GM21447 (cell line): ENCODE measurements at regions not wholly inside any gene's neighbourhood (a gene's known extent, or its start where the extent isn't known, plus 50 kb on each side); places are given as distances from the start of the nearest gene placed in this dataset.

Source experiments
- ATAC-seq: cut with Tn5 transposase; IDR thresholded peaks from one replicate; pipeline ENCODE4 v1.9.1; 2021; ENCODE audit not compliant: unreplicated experiment

GRCh38 chr2:4674007-4674406 is 970.6 kb downstream of the DCDC2C start:
- ATAC-seq, result no peak

- no peak for ATAC-seq
Observed at GRCh38 chr2:4675295-4675694, 971.9 kb downstream of the DCDC2C start.

GRCh38 chr2:4678927-4679326 is 975.6 kb downstream of the DCDC2C start:
- no peak for ATAC-seq

- ATAC-seq, result no peak
Observed at GRCh38 chr2:4679391-4679790, 976.0 kb downstream of the DCDC2C start.

- no peak for ATAC-seq
Observed at GRCh38 chr2:4684921-4685320, 981.5 kb downstream of the DCDC2C start.

GRCh38 chr2:4690913-4691312 is 987.5 kb downstream of the DCDC2C start:
- no peak for ATAC-seq

GRCh38 chr2:4693266-4693665 is 989.9 kb downstream of the DCDC2C start:
- no peak for ATAC-seq

GRCh38 chr2:4695281-4695861 is 992.0 kb downstream of the DCDC2C start:
- no peak for ATAC-seq

- no peak for ATAC-seq
Observed at GRCh38 chr2:4715065-4715464, 977.1 kb upstream of the SOX11 start.

GRCh38 chr2:4718777-4719176 is 973.4 kb upstream of the SOX11 start:
- no peak for ATAC-seq

GRCh38 chr2:4725618-4726017 is 966.6 kb upstream of the SOX11 start:
- no peak for ATAC-seq

- no peak for ATAC-seq
Observed at GRCh38 chr2:4732560-4732959, 959.6 kb upstream of the SOX11 start.

GRCh38 chr2:4745056-4745991 is 946.9 kb upstream of the SOX11 start:
- no peak for ATAC-seq

- no peak for ATAC-seq
Observed at GRCh38 chr2:4753721-4754120, 938.5 kb upstream of the SOX11 start.

GRCh38 chr2:4762951-4763376 is 929.2 kb upstream of the SOX11 start:
- ATAC-seq, result no peak

GRCh38 chr2:4765787-4766530 is 926.2 kb upstream of the SOX11 start:
- ATAC-seq, result no peak

GRCh38 chr2:4775668-4776067 is 916.5 kb upstream of the SOX11 start:
- no peak for ATAC-seq

- ATAC-seq, result no peak
Observed at GRCh38 chr2:4780679-4781078, 911.5 kb upstream of the SOX11 start.

GRCh38 chr2:4782647-4783046 is 909.5 kb upstream of the SOX11 start:
- ATAC-seq, result no peak

GRCh38 chr2:4791488-4791887 is 900.7 kb upstream of the SOX11 start:
- ATAC-seq, result no peak

GRCh38 chr2:4792126-4792525 is 900.1 kb upstream of the SOX11 start:
- ATAC-seq, result no peak

GRCh38 chr2:4803396-4803795 is 888.8 kb upstream of the SOX11 start:
- no peak for ATAC-seq
